ENCODE measurements at regions not wholly inside any gene's neighbourhood (a gene's known extent, or its start where the extent isn't known, plus 50 kb on each side); places are given as distances from the start of the nearest gene placed in this dataset.

- Histone ChIP-seq H3K36me3 (ENCODE audit: control insufficient read depth, insufficient read depth, low read length) (no peaks in the 10 kb centered on the region), H3K27me3 (ENCODE audit: control insufficient read depth, insufficient read depth, low read length) (no peaks in the 10 kb centered on the region), H3K4me3 (ENCODE audit: low read depth, low read length) (no peak overlapping the region)
- TF ChIP-seq CTCF (IDR thresholded peaks at IDR 0.05; ENCODE audit: insufficient read depth, low read length, poor library complexity, severe bottlenecking), result no peak
- no peak for DNase-seq (ENCODE audit: low read depth)
Observed at GRCh38 chr2:226580403-226580802, 219.2 kb downstream of the IRS1 start.

GRCh38 chr2:226579519-226579918, 220.1 kb downstream of the IRS1 start:
- Histone ChIP-seq H3K36me3 (ENCODE audit: control insufficient read depth, insufficient read depth, low read length) (no peaks in the 10 kb centered on the region), H3K4me3 (ENCODE audit: low read depth, low read length) (no peak overlapping the region), H3K27me3 (ENCODE audit: control insufficient read depth, insufficient read depth, low read length) (no peaks in the 10 kb centered on the region)
- no peak for DNase-seq (ENCODE audit: low read depth)
- no peak for TF ChIP-seq CTCF (IDR thresholded peaks at IDR 0.05; ENCODE audit: insufficient read depth, low read length, poor library complexity, severe bottlenecking)

DNA sequence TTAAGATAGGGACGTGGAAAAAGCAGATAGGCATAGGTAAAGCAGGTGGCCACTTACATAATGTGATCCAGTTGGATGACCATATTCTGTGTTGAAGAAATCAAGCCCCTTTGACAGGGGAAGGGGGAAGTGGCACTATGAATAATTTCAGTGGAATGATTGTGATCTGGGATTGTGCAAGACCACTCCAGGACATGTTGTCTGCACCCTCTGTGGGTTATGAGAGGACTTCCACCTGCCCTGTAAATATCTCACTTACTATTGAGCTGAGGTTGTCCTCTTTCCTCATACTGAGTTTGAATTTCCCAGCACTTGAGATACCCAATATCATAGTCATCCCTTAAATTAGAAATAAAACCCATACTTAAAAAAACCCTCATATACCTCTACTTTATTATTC, 220.7 kb downstream of the IRS1 start:
- peak; percentile 47 for DNase-seq (ENCODE audit: low read depth)
- TF ChIP-seq CTCF (IDR thresholded peaks at IDR 0.05; ENCODE audit: insufficient read depth, low read length, poor library complexity, severe bottlenecking), result no peak
- Histone ChIP-seq H3K36me3 (ENCODE audit: control insufficient read depth, insufficient read depth, low read length) (no peaks in the 10 kb centered on the region), H3K27me3 (ENCODE audit: control insufficient read depth, insufficient read depth, low read length) (no peaks in the 10 kb centered on the region), H3K4me3 (ENCODE audit: low read depth, low read length) (no peak overlapping the region)

DNA sequence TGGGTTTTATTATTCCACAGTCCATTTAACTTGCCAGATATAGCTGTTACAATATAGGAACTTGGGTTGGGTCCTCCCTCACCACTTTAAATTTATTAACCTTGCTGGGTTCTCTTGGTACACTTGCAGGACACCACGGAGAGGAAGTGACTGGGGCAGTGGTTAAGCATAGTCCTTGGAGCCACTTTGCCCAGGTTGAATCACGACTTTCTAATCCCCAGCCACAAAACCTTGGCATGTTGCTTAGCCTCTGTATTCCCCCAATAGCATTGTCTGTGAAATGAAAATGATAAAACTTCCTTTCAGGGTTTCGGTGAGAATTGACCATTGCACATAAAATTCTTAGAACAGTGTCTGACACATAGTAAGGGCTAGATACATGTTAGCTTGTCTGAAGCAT, 221.2 kb downstream of the IRS1 start:
- TF ChIP-seq CTCF (IDR thresholded peaks at IDR 0.05; ENCODE audit: insufficient read depth, low read length, poor library complexity, severe bottlenecking), result no peak
- H3K27me3 ChIP-seq (ENCODE audit: control insufficient read depth, insufficient read depth, low read length), result no peaks in the 10 kb centered on the region
- no peak overlapping the region for H3K4me3 ChIP-seq (ENCODE audit: low read depth, low read length)
- no peak for DNase-seq (ENCODE audit: low read depth)
- no peaks in the 10 kb centered on the region for H3K36me3 ChIP-seq (ENCODE audit: control insufficient read depth, insufficient read depth, low read length)

- no peak for TF ChIP-seq CTCF (IDR thresholded peaks at IDR 0.05; ENCODE audit: insufficient read depth, low read length, poor library complexity, severe bottlenecking)
- Histone ChIP-seq H3K36me3 (ENCODE audit: control insufficient read depth, insufficient read depth, low read length) (no peaks in the 10 kb centered on the region), H3K27me3 (ENCODE audit: control insufficient read depth, insufficient read depth, low read length) (no peaks in the 10 kb centered on the region), H3K4me3 (ENCODE audit: low read depth, low read length) (no peak overlapping the region)
- no peak for DNase-seq (ENCODE audit: low read depth)
Observed at GRCh38 chr2:226575928-226576327, 223.7 kb downstream of the IRS1 start.

DNA sequence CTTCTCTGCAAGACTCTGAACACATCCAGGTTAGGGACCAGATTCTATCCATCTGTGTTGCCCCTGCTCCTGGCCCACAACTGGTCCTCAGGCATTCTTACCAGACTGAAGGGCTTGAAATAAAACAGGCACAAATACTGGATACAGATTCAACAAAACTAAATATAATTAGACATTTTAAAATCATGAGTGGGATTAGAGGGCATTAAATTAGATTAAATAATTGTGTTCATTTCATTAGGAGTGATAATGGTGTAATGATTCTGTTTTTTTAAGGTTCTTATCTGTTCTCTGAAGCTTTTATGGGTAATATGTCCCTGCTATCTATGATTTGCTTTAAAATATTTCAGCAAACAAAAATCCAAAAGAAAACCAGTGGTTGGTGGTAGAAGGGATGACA, 226.5 kb downstream of the IRS1 start:
- TF ChIP-seq CTCF (IDR thresholded peaks at IDR 0.05; ENCODE audit: insufficient read depth, low read length, poor library complexity, severe bottlenecking), result no peak
- DNase-seq (ENCODE audit: low read depth), result no peak
- no peaks in the 10 kb centered on the region for H3K36me3 ChIP-seq (ENCODE audit: control insufficient read depth, insufficient read depth, low read length)
- no peak overlapping the region for H3K4me3 ChIP-seq (ENCODE audit: low read depth, low read length)
- no peaks in the 10 kb centered on the region for H3K27me3 ChIP-seq (ENCODE audit: control insufficient read depth, insufficient read depth, low read length)

All from kidney epithelial cell (primary cell).